Ectodermal cell (in vitro differentiated cells): ENCODE measurements at regions not wholly inside any gene's neighbourhood (a gene's known extent, or its start where the extent isn't known, plus 50 kb on each side); places are given as distances from the start of the nearest gene placed in this dataset.
"Not testable (repeated sequence)": the region's sequence is repeated elsewhere in the genome, so short reads cannot be mapped to it uniquely, and the experiment has no call there.

Source experiments
- H3K27ac ChIP-seq: 2 replicates; pipeline ENCODE4 v1.7.0; 2013; ENCODE audit warnings: mild to moderate bottlenecking, low read depth, low read length; ENCODE audit not compliant: insufficient read depth, poor library complexity, severe bottlenecking
- H3K27me3 ChIP-seq: 2 replicates; pipeline ENCODE4 v1.7.0; 2013; ENCODE audit warnings: mild to moderate bottlenecking, low read length; ENCODE audit not compliant: insufficient read depth, control insufficient read depth, poor library complexity, severe bottlenecking
- H3K36me3 ChIP-seq: one replicate; pipeline ENCODE4 v1.7.0; 2013; ENCODE audit warnings: low read length; ENCODE audit not compliant: control insufficient read depth, insufficient read depth
- H3K4me1 ChIP-seq: one replicate; pipeline ENCODE4 v1.7.0; 2013; ENCODE audit warnings: low read length; ENCODE audit not compliant: control insufficient read depth, insufficient read depth
- H3K4me3 ChIP-seq: 2 replicates; pipeline ENCODE4 v1.7.0; 2013; ENCODE audit warnings: low read depth, low read length, control low read depth; ENCODE audit not compliant: insufficient read depth
- H3K9me3 ChIP-seq: 2 replicates; pipeline ENCODE4 v1.7.0; 2013; ENCODE audit warnings: mild to moderate bottlenecking, low read length, moderate library complexity; ENCODE audit not compliant: control insufficient read depth
- WGBS, 2 experiments: methylation state at CpG; one replicate each; pipeline ENCODE4 v1.1.7; 2013; ENCODE audit warnings: missing lambda C conversion rate in 2 of 2; 5-methylcytosine and 5-hydroxymethylcytosine counted together

DNA sequence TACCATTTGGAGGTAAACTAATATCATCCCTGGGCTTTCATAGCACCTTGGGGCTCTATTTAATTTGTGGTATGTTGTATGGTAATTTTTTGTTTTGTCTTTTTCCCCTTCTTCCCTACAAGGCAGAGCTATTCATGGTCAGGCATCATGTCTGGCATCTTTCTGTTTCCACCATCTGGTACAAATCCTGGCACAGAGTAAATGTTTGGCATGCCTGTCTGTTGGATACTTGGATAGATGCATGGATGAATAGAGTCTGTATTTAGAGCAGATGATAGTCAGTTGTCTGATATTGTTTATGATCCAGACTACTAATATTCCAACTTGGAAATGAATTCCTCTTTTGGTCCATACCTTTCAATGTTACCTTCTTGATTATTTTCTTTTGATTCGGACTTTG lies 139.8 kb downstream of the NEDD1 start:
- no peak overlapping the region for H3K27ac ChIP-seq
- H3K27me3 ChIP-seq, result no peaks in the 10 kb centered on the region
- H3K9me3 ChIP-seq, result no peaks in the 10 kb centered on the region
- WGBS, 2 experiments, result 94 to 100% methylated on average over 1 of the region's 1 CpG
- no peaks in the 10 kb centered on the region for H3K36me3 ChIP-seq
- peaks cover 4% of the 10 kb centered on the region for H3K4me1 ChIP-seq
- no peak overlapping the region for H3K4me3 ChIP-seq

DNA sequence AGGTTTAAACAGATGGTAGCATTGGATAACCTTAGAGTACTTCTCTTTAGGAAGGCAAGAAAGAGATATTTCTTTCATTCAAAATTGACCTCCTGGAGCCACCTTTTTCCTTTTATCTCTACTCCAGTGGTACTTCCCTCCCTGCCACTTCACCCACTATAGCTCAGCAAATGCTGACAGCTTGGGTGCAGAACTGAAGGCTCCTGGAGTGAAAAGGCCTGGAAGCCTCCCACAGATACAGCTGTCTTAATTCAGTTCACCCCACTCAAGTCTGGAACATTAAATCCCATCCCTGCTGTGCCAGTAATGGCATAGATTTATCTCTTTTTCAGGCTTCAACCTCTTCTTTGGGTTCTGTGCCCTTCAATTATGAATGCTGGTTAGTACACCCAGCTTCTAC lies 140.3 kb downstream of the NEDD1 start:
- Histone ChIP-seq H3K36me3 (no peaks in the 10 kb centered on the region), H3K27ac (no peak overlapping the region), H3K9me3 (no peaks in the 10 kb centered on the region), H3K4me1 (peaks cover 4% of the 10 kb centered on the region), H3K4me3 (no peak overlapping the region), H3K27me3 (no peaks in the 10 kb centered on the region)

DNA sequence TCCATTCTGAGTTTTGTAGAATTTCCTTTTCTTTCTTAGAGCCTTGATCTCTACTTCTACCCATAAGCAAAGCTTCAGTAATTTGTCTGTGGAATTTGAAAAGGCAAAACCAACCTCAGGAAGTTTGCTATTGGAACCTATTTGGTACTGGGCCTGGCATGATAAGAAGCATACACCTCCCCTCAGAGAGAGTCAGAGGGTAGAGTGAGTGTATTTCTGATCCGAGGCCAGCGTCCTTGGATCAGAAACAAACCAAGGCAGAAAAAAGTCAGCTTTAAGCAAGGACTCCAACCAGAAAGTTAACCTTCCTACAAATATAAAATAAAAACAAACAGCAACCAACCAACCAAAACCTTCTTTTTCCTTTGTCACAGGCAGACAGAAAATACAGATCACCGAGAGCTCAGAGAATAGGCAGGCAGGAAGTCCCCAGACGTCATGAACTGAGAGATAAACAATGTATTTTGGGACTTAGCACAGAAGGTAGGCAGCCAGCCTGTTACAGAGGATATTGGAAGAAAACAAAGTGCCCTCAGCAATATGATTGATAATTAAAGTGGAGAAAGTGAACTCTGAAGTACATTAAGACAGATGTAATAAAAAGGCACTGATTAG lies 141.5 kb downstream of the NEDD1 start:
- H3K9me3 ChIP-seq, result no peaks in the 10 kb centered on the region
- WGBS, 2 experiments, result 73 to 74% methylated on average over 4 of the region's 4 CpGs
- H3K27me3 ChIP-seq, result no peaks in the 10 kb centered on the region
- no peaks in the 10 kb centered on the region for H3K36me3 ChIP-seq
- H3K27ac ChIP-seq, result no peak overlapping the region
- H3K4me3 ChIP-seq, result no peak overlapping the region
- H3K4me1 ChIP-seq, result peaks cover 4% of the 10 kb centered on the region

DNA sequence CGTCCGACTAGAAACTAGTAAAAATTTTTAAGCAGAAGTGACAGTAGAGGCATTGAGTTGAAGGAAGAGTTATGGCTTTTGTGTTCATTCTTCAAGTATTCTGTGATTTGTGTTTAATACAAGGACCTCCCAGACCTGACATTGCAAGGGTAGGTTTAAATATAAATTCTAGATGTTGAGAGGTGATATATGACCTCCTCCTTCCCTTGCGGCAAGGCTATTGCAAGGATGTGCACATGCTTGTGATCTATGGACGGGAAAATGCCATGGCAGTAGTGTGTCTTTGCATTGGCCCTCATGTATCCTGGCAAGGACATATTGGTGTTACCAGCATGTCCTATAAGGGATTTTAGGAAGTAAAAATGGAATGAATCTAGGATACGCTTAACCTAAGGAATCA lies 143.5 kb downstream of the NEDD1 start:
- H3K4me1 ChIP-seq, result peaks cover 4% of the 10 kb centered on the region
- H3K9me3 ChIP-seq, result no peaks in the 10 kb centered on the region
- 96 to 98% methylated on average over 5 of the region's 5 CpGs for WGBS, 2 experiments
- H3K4me3 ChIP-seq, result no peak overlapping the region
- no peak overlapping the region for H3K27ac ChIP-seq
- H3K27me3 ChIP-seq, result no peaks in the 10 kb centered on the region
- no peaks in the 10 kb centered on the region for H3K36me3 ChIP-seq

DNA sequence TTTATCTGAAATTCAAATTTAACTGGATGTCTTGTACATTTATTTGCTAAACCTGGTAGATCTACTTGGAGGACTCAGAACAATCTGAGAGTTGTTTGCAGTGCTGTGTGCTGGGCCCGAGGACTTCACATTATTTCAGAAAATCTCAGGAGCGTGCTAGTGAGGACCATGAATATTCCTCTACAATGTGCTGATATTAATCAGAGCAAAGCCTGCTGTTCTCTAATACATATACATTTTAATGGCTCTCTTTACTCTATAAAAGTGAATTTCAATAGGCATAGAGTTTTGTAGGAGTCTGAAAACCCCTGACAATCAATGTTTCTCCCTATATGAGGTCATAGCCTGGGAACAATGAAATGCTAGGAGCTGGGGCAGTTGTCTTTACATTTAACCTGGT lies 144.3 kb downstream of the NEDD1 start:
- H3K36me3 ChIP-seq, result no peaks in the 10 kb centered on the region
- no peak overlapping the region for H3K27ac ChIP-seq
- 94 to 100% methylated on average over 2 of the region's 2 CpGs for WGBS, 2 experiments
- H3K4me1 ChIP-seq, result peaks cover 4% of the 10 kb centered on the region
- no peaks in the 10 kb centered on the region for H3K27me3 ChIP-seq
- no peaks in the 10 kb centered on the region for H3K9me3 ChIP-seq
- no peak overlapping the region for H3K4me3 ChIP-seq

DNA sequence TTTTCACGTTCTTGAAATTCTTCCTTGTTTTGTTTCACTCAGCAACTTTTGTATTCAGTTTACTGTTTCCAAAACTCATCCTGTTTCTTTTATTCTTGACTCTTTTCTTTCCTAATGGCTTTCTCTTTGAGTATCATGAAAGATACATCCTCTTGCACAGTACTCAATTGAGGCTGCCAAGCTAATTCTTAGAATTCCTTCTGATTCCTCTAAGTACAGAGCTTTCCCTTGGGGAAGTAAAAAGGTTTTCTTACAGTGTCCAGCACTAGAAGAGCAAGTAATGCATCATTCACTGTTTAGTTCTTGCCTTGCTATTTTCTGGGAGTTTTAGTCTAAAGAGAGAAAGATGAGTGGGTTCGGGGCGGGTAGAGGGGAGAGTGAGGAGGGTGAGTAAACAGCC lies 154.1 kb downstream of the NEDD1 start:
- H3K27ac ChIP-seq, result no peak overlapping the region
- H3K36me3 ChIP-seq, result no peaks in the 10 kb centered on the region
- H3K4me1 ChIP-seq, result no peaks in the 10 kb centered on the region
- no peak overlapping the region for H3K4me3 ChIP-seq
- no peaks in the 10 kb centered on the region for H3K27me3 ChIP-seq
- H3K9me3 ChIP-seq, result no peaks in the 10 kb centered on the region
- WGBS, 2 experiments, result 86 to 91% methylated on average over 3 of the region's 3 CpGs

DNA sequence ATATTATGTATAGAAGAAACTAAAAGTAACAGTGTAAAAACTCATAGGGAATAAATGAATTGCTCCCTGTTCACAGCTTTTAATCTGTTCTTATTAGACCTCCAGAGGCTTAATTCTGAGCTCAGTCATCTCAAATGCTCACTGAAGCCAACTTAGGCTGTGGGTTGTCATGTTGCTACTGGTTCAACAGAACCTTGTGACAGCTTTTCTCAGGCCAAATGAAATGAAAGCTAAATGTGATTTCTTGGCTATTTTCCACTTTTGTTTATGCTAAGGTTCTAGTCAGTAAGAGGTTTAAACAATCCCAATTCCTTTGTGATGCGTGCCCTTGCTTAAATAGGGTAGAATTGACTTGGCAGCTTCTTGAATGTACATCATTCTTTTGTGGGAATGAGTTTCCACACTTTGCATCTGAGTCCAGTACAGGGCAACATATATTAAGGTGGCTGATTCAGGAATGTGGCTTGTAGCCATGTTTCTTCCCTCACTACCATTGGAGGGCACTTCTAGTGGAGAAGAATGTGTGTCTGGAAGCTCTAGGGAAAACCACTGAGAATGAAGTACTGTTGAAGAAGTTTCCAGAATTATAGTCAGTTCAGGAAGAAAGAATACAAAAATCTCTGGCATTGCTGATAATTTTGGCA lies 156.4 kb downstream of the NEDD1 start:
- no peak overlapping the region for H3K27ac ChIP-seq
- no peaks in the 10 kb centered on the region for H3K27me3 ChIP-seq
- WGBS, 2 experiments, result 100% methylated on average over 1 of the region's 1 CpG
- no peaks in the 10 kb centered on the region for H3K9me3 ChIP-seq
- H3K4me1 ChIP-seq, result no peaks in the 10 kb centered on the region
- no peak overlapping the region for H3K4me3 ChIP-seq
- H3K36me3 ChIP-seq, result no peaks in the 10 kb centered on the region

DNA sequence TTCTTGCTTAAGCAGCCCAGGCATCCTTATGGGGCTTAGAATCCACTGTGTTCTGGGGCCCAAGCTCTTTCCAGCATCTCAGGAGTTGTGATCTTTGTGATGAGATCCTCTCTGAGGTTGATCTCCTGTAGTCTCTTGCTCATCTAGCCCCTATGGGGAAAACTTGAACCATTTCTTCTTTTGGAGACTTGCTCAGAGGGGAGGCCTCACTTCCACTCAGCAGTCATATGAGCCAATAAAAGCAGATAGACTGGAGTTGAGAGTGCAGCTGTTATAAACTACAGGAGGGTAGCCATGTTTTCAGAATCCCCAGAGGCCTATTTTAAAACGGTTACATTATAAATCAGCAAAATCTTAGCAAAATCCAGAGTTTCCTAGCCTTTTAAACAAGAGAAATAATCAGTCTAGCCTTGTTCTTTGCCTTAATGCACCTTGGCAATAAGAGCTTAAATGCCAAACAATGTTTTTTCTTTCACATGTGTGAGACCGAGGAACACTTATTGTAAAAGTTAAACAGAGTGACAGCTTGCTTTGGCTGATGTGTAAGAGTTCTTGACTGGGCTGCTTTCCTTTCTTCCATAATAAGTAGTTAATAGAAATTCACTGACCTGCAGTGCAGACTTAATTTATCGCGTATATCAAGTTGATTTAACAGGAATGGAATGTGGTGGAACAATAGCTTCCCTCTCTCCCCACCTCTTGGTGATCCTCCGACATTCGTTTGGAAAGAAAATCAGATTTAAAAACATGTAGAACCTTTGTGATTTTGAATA lies 168.3 kb downstream of the NEDD1 start:
- Histone ChIP-seq H3K36me3 (no peaks in the 10 kb centered on the region), H3K27ac (peak overlapping the region; percentile 61), H3K4me1 (peaks cover 14% of the 10 kb centered on the region), H3K27me3 (no peaks in the 10 kb centered on the region), H3K4me3 (no peak overlapping the region), H3K9me3 (no peaks in the 10 kb centered on the region)
- 67 to 82% methylated on average over 4 to 6 of the region's 6 CpGs for WGBS, 2 experiments

DNA sequence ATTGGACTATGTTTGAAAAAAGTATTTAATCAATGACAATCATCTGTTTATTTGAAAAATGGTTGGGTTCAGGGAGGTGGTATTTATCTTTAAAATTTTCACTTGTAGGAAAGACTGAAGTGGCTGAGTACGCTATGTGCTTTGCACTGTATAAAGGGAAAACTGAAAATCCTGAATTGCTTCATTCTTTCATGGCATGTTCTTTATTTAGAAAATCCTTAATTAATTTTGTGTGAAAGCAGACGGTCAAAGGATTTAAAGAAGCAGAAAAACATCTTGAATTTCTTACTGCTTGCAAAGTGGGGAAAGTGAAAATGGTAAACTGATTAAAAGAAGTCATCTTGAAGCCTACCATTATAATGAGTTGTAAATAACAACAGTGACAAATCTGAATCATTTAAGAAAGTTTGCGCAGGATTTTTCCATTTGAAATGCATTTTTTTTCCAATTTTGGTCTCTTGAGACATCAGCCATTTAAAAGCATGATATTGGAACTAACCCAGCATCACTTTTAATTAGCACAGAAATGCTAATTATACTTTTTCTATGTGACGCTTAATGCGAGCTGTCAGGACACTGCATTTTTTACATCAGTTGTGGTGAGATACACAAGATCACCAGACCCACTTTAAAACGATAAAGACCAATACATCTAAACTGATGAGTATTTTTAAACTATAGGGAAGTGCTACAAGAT lies 169.0 kb downstream of the NEDD1 start:
- H3K4me3 ChIP-seq, result no peak overlapping the region
- no peaks in the 10 kb centered on the region for H3K9me3 ChIP-seq
- WGBS, 2 experiments, result 97 to 99% methylated on average over 5 to 6 of the region's 6 CpGs
- no peaks in the 10 kb centered on the region for H3K27me3 ChIP-seq
- H3K36me3 ChIP-seq, result no peaks in the 10 kb centered on the region
- no peak overlapping the region for H3K27ac ChIP-seq
- H3K4me1 ChIP-seq, result peaks cover 14% of the 10 kb centered on the region

DNA sequence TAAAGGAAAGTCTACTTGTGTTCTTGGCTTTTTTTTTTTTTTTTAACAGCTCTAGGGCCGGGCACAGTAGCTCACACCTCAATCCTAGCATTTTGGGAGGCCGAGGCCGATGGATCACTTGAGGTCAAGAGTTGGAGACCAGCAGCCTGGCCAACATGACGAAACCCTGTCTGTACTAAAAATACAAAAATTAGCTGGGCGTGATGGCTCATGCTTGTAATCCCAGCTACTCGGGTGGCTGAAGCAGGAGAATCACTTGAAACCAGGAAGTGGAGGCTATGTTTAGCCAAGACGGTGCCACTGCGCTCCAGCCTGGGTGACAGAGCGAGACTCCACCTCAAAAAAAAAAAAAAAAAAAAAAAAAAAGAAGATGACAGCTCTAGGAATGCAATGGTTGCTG lies 169.9 kb downstream of the NEDD1 start:
- H3K9me3 ChIP-seq, H3K27me3 ChIP-seq, H3K4me3 ChIP-seq, H3K36me3 ChIP-seq, H3K27ac ChIP-seq: not testable (repeated sequence)
- peaks cover 14% of the 10 kb centered on the region for H3K4me1 ChIP-seq
- 88 to 89% methylated on average over 7 to 9 of the region's 9 CpGs for WGBS, 2 experiments
